Ishikawa (cell line): ENCODE measurements at regions not wholly inside any gene's neighbourhood (a gene's known extent, or its start where the extent isn't known, plus 50 kb on each side); places are given as distances from the start of the nearest gene placed in this dataset.

ENCODE experiments used
- CEBPB ChIP-seq: IDR thresholded peaks from 2 replicates; pipeline ENCODE4 v1.6.1; 2012
- CREB1 ChIP-seq: IDR thresholded peaks from 2 replicates; pipeline ENCODE4 v1.6.1; 2012; ENCODE audit warnings: low read depth
- EGR1 ChIP-seq: IDR thresholded peaks from 2 replicates; pipeline ENCODE4 v1.6.1; 2012
- EP300 ChIP-seq: IDR thresholded peaks from 2 replicates; pipeline ENCODE4 v1.6.1; 2012; ENCODE audit warnings: borderline replicate concordance
- FOXM1 ChIP-seq: IDR thresholded peaks from 2 replicates; pipeline ENCODE4 v1.6.1; 2012; ENCODE audit warnings: low read depth, borderline replicate concordance
- MAX ChIP-seq: IDR thresholded peaks from 2 replicates; pipeline ENCODE4 v1.6.1; 2012
- NFIC ChIP-seq: IDR thresholded peaks from 2 replicates; pipeline ENCODE4 v1.6.1; 2012
- RAD21 ChIP-seq: IDR thresholded peaks from 2 replicates; pipeline ENCODE4 v1.6.1; 2012; ENCODE audit warnings: low read depth
- TAF1 ChIP-seq: IDR thresholded peaks from 2 replicates; pipeline ENCODE4 v1.6.1; 2012; ENCODE audit warnings: low read depth, mild to moderate bottlenecking
- TCF12 ChIP-seq: IDR thresholded peaks from 2 replicates; pipeline ENCODE4 v1.6.1; 2012; ENCODE audit warnings: low read depth
- TEAD4 ChIP-seq: IDR thresholded peaks from 2 replicates; pipeline ENCODE4 v1.6.1; 2012
- YY1 ChIP-seq: IDR thresholded peaks from 2 replicates; pipeline ENCODE4 v1.6.1; 2012; ENCODE audit warnings: low read depth
- ZBTB7A ChIP-seq: IDR thresholded peaks from 2 replicates; pipeline ENCODE4 v1.6.1; 2012; ENCODE audit warnings: low read depth
- TF ChIP-seq, protein P1 (sequence below): IDR thresholded peaks from 2 replicates; pipeline ENCODE4 v1.6.1; 2012
- TF ChIP-seq, protein P2 (sequence below): IDR thresholded peaks from 2 replicates; pipeline ENCODE4 v1.6.1; 2012; ENCODE audit warnings: low read depth, mild to moderate bottlenecking

- no peak for TF ChIP-seq EP300
- TF ChIP-seq CEBPB = no peak
- TF ChIP-seq, protein P1, sequence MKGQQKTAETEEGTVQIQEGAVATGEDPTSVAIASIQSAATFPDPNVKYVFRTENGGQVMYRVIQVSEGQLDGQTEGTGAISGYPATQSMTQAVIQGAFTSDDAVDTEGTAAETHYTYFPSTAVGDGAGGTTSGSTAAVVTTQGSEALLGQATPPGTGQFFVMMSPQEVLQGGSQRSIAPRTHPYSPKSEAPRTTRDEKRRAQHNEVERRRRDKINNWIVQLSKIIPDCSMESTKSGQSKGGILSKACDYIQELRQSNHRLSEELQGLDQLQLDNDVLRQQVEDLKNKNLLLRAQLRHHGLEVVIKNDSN = no peak
- TF ChIP-seq, protein P2, sequence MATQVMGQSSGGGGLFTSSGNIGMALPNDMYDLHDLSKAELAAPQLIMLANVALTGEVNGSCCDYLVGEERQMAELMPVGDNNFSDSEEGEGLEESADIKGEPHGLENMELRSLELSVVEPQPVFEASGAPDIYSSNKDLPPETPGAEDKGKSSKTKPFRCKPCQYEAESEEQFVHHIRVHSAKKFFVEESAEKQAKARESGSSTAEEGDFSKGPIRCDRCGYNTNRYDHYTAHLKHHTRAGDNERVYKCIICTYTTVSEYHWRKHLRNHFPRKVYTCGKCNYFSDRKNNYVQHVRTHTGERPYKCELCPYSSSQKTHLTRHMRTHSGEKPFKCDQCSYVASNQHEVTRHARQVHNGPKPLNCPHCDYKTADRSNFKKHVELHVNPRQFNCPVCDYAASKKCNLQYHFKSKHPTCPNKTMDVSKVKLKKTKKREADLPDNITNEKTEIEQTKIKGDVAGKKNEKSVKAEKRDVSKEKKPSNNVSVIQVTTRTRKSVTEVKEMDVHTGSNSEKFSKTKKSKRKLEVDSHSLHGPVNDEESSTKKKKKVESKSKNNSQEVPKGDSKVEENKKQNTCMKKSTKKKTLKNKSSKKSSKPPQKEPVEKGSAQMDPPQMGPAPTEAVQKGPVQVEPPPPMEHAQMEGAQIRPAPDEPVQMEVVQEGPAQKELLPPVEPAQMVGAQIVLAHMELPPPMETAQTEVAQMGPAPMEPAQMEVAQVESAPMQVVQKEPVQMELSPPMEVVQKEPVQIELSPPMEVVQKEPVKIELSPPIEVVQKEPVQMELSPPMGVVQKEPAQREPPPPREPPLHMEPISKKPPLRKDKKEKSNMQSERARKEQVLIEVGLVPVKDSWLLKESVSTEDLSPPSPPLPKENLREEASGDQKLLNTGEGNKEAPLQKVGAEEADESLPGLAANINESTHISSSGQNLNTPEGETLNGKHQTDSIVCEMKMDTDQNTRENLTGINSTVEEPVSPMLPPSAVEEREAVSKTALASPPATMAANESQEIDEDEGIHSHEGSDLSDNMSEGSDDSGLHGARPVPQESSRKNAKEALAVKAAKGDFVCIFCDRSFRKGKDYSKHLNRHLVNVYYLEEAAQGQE = no peak
- no peak for TF ChIP-seq TAF1
- TF ChIP-seq CREB1 = no peak
- no peak for TF ChIP-seq MAX
- TF ChIP-seq RAD21 = no peak
- TF ChIP-seq FOXM1 = no peak
- no peak for TF ChIP-seq ZBTB7A
- no peak for TF ChIP-seq YY1
- no peak for TF ChIP-seq TEAD4
- TF ChIP-seq EGR1 = no peak
- TF ChIP-seq NFIC = no peak
- no peak for TF ChIP-seq TCF12
Measured at GRCh38 chr2:45269149-45269793, 260.0 kb upstream of the SIX2 start.

GRCh38 chr2:45268631-45269030 lies 259.4 kb upstream of the SIX2 start:
- TF ChIP-seq TEAD4 = no peak
- TF ChIP-seq YY1 = no peak
- no peak for TF ChIP-seq MAX
- no peak for TF ChIP-seq ZBTB7A
- TF ChIP-seq, protein P2 = no peak
- TF ChIP-seq TAF1 = no peak
- no peak for TF ChIP-seq NFIC
- TF ChIP-seq FOXM1 = no peak
- TF ChIP-seq TCF12 = no peak
- no peak for TF ChIP-seq EP300
- TF ChIP-seq, protein P1 = no peak
- no peak for TF ChIP-seq CREB1
- TF ChIP-seq EGR1 = no peak
- TF ChIP-seq RAD21 = no peak
- no peak for TF ChIP-seq CEBPB

GRCh38 chr2:45267062-45267792 lies 258.0 kb upstream of the SIX2 start:
- no peak for TF ChIP-seq CREB1
- TF ChIP-seq CEBPB = no peak
- TF ChIP-seq FOXM1 = no peak
- TF ChIP-seq EGR1 = no peak
- TF ChIP-seq, protein P1 = peak; percentile 54; the same call in 1 of the 2 replicates
- no peak for TF ChIP-seq MAX

DNA sequence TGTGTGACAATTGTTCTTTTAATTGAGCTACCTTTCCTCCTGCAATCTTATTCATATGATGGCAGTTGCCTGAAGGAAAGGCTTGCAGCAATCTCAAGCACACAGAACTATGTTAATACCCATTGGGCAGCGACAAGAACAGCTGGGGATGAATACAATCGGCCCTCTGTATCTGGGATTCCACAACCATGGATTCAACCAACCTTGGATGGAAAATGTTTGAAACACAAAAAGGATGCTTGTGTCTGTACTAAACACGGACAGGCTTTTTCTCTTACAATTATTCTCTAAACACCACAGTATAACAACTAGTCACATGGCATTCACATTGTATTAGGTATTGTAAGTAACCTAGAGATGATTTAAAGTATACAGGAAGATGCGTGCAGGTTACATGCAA lies 256.1 kb upstream of the SIX2 start:
- no peak for TF ChIP-seq TCF12
- TF ChIP-seq, protein P1 = no peak
- no peak for TF ChIP-seq ZBTB7A
- no peak for TF ChIP-seq NFIC
- no peak for TF ChIP-seq TAF1
- TF ChIP-seq FOXM1 = no peak
- TF ChIP-seq TEAD4 = no peak
- no peak for TF ChIP-seq RAD21
- no peak for TF ChIP-seq CREB1
- TF ChIP-seq CEBPB = no peak
- no peak for TF ChIP-seq EGR1
- TF ChIP-seq EP300 = no peak
